NCI-H526 (cell line): ENCODE measurements at regions not wholly inside any gene's neighbourhood (a gene's known extent, or its start where the extent isn't known, plus 50 kb on each side); places are given as distances from the start of the nearest gene placed in this dataset.
"Not testable (repeated sequence)": the region's sequence is repeated elsewhere in the genome, so short reads cannot be mapped to it uniquely, and the experiment has no call there.

Experiments used
- DNase-seq, 2 experiments: peaks; one replicate each; lab custom pipeline; 2025; lab: John Stamatoyannopoulos, UW

GRCh38 chr10:125554016-125554703, 128.8 kb downstream of the TEX36 start:
- DNase-seq, result no peak

GRCh38 chr10:125553091-125553490, 129.9 kb downstream of the TEX36 start:
- DNase-seq, result no peak

GRCh38 chr10:125551247-125551646, 131.7 kb downstream of the TEX36 start:
- DNase-seq, result no peak

GRCh38 chr10:125550362-125550761, 132.6 kb downstream of the TEX36 start:
- DNase-seq, result no peak

GRCh38 chr10:125549653-125550052, 133.3 kb downstream of the TEX36 start:
- DNase-seq, result no peak

GRCh38 chr10:125548878-125549277, 134.1 kb downstream of the TEX36 start:
- DNase-seq, result no peak

GRCh38 chr10:125548356-125548755, 134.6 kb downstream of the TEX36 start:
- no peak for DNase-seq

GRCh38 chr10:125547010-125547650, 135.8 kb downstream of the TEX36 start:
- no peak for DNase-seq

- no peak for DNase-seq
Measured at GRCh38 chr10:125543796-125544195, 139.2 kb downstream of the TEX36 start.

- peak; percentile 80 to 83 for DNase-seq
Measured at GRCh38 chr10:125538947-125539731, 143.8 kb downstream of the TEX36 start.

- DNase-seq, result no peak
Measured at GRCh38 chr10:125536236-125536635, 146.7 kb downstream of the TEX36 start.

GRCh38 chr10:125535559-125535958, 147.4 kb downstream of the TEX36 start:
- DNase-seq, result no peak

- no peak for DNase-seq
Measured at GRCh38 chr10:125534515-125534914, 148.4 kb downstream of the TEX36 start.

GRCh38 chr10:125533866-125534265, 149.1 kb downstream of the TEX36 start:
- no peak for DNase-seq

- no peak for DNase-seq
Measured at GRCh38 chr10:125531465-125531864, 151.5 kb downstream of the TEX36 start.

- no peak for DNase-seq
Measured at GRCh38 chr10:125523347-125523746, 159.6 kb downstream of the TEX36 start.

- peak in 1 of 2 experiments; percentile 58 for DNase-seq
Measured at GRCh38 chr10:125521721-125522680, 161.0 kb downstream of the TEX36 start.

GRCh38 chr10:125520968-125521367, 162.0 kb downstream of the TEX36 start:
- DNase-seq, result no peak

GRCh38 chr10:125518397-125518796, 164.6 kb downstream of the TEX36 start:
- DNase-seq, result not testable (repeated sequence)

- no peak for DNase-seq
Measured at GRCh38 chr10:125515571-125515970, 167.4 kb downstream of the TEX36 start.
